Prostate gland (tissue), 2 donors: ENCODE measurements at regions not wholly inside any gene's neighbourhood (a gene's known extent, or its start where the extent isn't known, plus 50 kb on each side); places are given as distances from the start of the nearest gene placed in this dataset.

Source experiments
- POLR2A ChIP-seq: fragments of 450-650 bp; IDR thresholded peaks from one replicate; pipeline ENCODE4 v1.6.1; 2016; ENCODE audit warnings: antibody characterized with exemption, mild to moderate bottlenecking
- TF ChIP-seq, protein P1 (sequence below), 4 experiments: fragments of 200-600 bp in 2 of 4; fragments of 450-650 bp in 2 of 4; sonication (generic) in 2 of 4; IDR thresholded peaks; 1 replicate in 3 of 4; 2 replicates in 1 of 4; pipeline ENCODE4 v1.5.1; 2016 to 2019; ENCODE audit warnings: antibody characterized with exemption in 4 of 4, mild to moderate bottlenecking in 2 of 4, moderate library complexity in 2 of 4

- TF ChIP-seq POLR2A = no peak
- TF ChIP-seq, protein P1, sequence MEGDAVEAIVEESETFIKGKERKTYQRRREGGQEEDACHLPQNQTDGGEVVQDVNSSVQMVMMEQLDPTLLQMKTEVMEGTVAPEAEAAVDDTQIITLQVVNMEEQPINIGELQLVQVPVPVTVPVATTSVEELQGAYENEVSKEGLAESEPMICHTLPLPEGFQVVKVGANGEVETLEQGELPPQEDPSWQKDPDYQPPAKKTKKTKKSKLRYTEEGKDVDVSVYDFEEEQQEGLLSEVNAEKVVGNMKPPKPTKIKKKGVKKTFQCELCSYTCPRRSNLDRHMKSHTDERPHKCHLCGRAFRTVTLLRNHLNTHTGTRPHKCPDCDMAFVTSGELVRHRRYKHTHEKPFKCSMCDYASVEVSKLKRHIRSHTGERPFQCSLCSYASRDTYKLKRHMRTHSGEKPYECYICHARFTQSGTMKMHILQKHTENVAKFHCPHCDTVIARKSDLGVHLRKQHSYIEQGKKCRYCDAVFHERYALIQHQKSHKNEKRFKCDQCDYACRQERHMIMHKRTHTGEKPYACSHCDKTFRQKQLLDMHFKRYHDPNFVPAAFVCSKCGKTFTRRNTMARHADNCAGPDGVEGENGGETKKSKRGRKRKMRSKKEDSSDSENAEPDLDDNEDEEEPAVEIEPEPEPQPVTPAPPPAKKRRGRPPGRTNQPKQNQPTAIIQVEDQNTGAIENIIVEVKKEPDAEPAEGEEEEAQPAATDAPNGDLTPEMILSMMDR (IDR thresholded peaks at IDR 0.05) = no peak
These were observed 335.4 kb downstream of the RRAGC start for GRCh38 chr1:38524025-38524641.
